ENCODE measurements at regions not wholly inside any gene's neighbourhood (a gene's known extent, or its start where the extent isn't known, plus 50 kb on each side); places are given as distances from the start of the nearest gene placed in this dataset.

GRCh38 chr13:30085087-30085486 lies 222.3 kb downstream of the KATNAL1 start:
- H3K4me3 ChIP-seq, result no peak overlapping the region
- WGBS, 2 donors (ENCODE audit: low coverage in 1 of 2), result 69 to 100% methylated on average over 1 of the region's 1 CpG

GRCh38 chr13:30082391-30082790 lies 225.0 kb downstream of the KATNAL1 start:
- TF ChIP-seq CTCF (IDR thresholded peaks at IDR 0.05) (no peak), EP300 (IDR thresholded peaks at IDR 0.05) (no peak), POLR2AphosphoS5 (IDR thresholded peaks at IDR 0.05) (no peak), POLR2A (IDR thresholded peaks at IDR 0.05) (no peak)
- no peak for ATAC-seq
- WGBS, 2 donors (ENCODE audit: low coverage in 1 of 2), result 90 to 98% methylated on average over 5 of the region's 5 CpGs
- H3K9me3 ChIP-seq, result peaks cover 0 to 5% (median 0%) of the 10 kb centered on the region in 3 donors
- H3K4me3 ChIP-seq, result no peak overlapping the region
- H3K4me1 ChIP-seq, result no peaks in the 10 kb centered on the region
- no peak overlapping the region for H3K27ac ChIP-seq
- no peaks in the 10 kb centered on the region for H3K36me3 ChIP-seq
- H3K27me3 ChIP-seq, result no peaks in the 10 kb centered on the region

More at GRCh38 chr13:30085087-30085486, 222.3 kb downstream of the KATNAL1 start:
- TF ChIP-seq POLR2AphosphoS5 (IDR thresholded peaks at IDR 0.05) (no peak), CTCF (IDR thresholded peaks at IDR 0.05) (no peak), POLR2A (IDR thresholded peaks at IDR 0.05) (no peak), EP300 (IDR thresholded peaks at IDR 0.05) (no peak)
- Histone ChIP-seq H3K9me3 (peaks cover 0 to 5% (median 0%) of the 10 kb centered on the region in 3 donors), H3K36me3 (no peaks in the 10 kb centered on the region), H3K4me1 (no peaks in the 10 kb centered on the region), H3K27me3 (no peaks in the 10 kb centered on the region), H3K27ac (no peak overlapping the region)
- ATAC-seq, result no peak

GRCh38 chr13:30081331-30081730 lies 226.0 kb downstream of the KATNAL1 start:
- TF ChIP-seq EP300 (IDR thresholded peaks at IDR 0.05) (no peak), POLR2A (IDR thresholded peaks at IDR 0.05) (no peak), CTCF (IDR thresholded peaks at IDR 0.05) (no peak), POLR2AphosphoS5 (IDR thresholded peaks at IDR 0.05) (no peak)
- no peak overlapping the region for H3K4me3 ChIP-seq
- no peaks in the 10 kb centered on the region for H3K36me3 ChIP-seq
- no peaks in the 10 kb centered on the region for H3K27me3 ChIP-seq
- no peak for ATAC-seq
- no peaks in the 10 kb centered on the region for H3K4me1 ChIP-seq
- no peak overlapping the region for H3K27ac ChIP-seq
- H3K9me3 ChIP-seq, result peaks cover 0 to 5% (median 0%) of the 10 kb centered on the region in 3 donors

GRCh38 chr13:30079501-30079900 lies 227.8 kb downstream of the KATNAL1 start:
- H3K27ac ChIP-seq, result no peak overlapping the region
- H3K4me3 ChIP-seq, result no peak overlapping the region
- H3K4me1 ChIP-seq, result no peaks in the 10 kb centered on the region
- no peaks in the 10 kb centered on the region for H3K27me3 ChIP-seq
- WGBS, 2 donors (ENCODE audit: low coverage in 1 of 2), result 91 to 95% methylated on average over 6 to 7 of the region's 9 CpGs
- ATAC-seq, result no peak
- TF ChIP-seq CTCF (IDR thresholded peaks at IDR 0.05) (no peak), POLR2AphosphoS5 (IDR thresholded peaks at IDR 0.05) (no peak), POLR2A (IDR thresholded peaks at IDR 0.05) (no peak), EP300 (IDR thresholded peaks at IDR 0.05) (no peak)
- H3K9me3 ChIP-seq, result peaks cover 0 to 5% (median 0%) of the 10 kb centered on the region in 3 donors
- H3K36me3 ChIP-seq, result no peaks in the 10 kb centered on the region

- no peaks in the 10 kb centered on the region for H3K36me3 ChIP-seq
- H3K4me3 ChIP-seq, result no peak overlapping the region
- no peak overlapping the region for H3K27ac ChIP-seq
- no peak for TF ChIP-seq POLR2A (IDR thresholded peaks at IDR 0.05)
- TF ChIP-seq POLR2AphosphoS5 (IDR thresholded peaks at IDR 0.05), result no peak
- TF ChIP-seq CTCF (IDR thresholded peaks at IDR 0.05), result no peak
- no peak for TF ChIP-seq EP300 (IDR thresholded peaks at IDR 0.05)
- peaks cover 0 to 5% (median 0%) of the 10 kb centered on the region in 3 donors for H3K9me3 ChIP-seq
- H3K4me1 ChIP-seq, result no peaks in the 10 kb centered on the region
- no peak for ATAC-seq
- 61 to 95% methylated on average over 5 to 7 of the region's 10 CpGs for WGBS, 2 donors (ENCODE audit: low coverage in 1 of 2)
- no peaks in the 10 kb centered on the region for H3K27me3 ChIP-seq
Measured at GRCh38 chr13:30078059-30078458, 227.6 kb upstream of the UBL3 start.
